HEK293 (cell line): ENCODE measurements at regions not wholly inside any gene's neighbourhood (a gene's known extent, or its start where the extent isn't known, plus 50 kb on each side); places are given as distances from the start of the nearest gene placed in this dataset.

ENCODE experiments used
- CTCF ChIA-PET: fragments of 350-600 bp; formaldehyde crosslinking; extraction: SDS; loops from one replicate; lab custom pipeline; 2021; ENCODE audit warnings: antibody characterized with exemption; lab: Yijun Ruan, JAX
- POLR2A ChIA-PET: fragments of 300-600 bp; formaldehyde crosslinking; extraction: SDS; loops from one replicate; lab custom pipeline; 2020; ENCODE audit warnings: antibody characterized with exemption, inconsistent platforms; lab: Yijun Ruan, JAX
- H3K27ac ChIP-seq: fragments of 200-500 bp; sonication (Bioruptor generic); 2 replicates; pipeline ENCODE4 v1.5.1; 2014; ENCODE audit warnings: low read depth, low read length, control low read depth, inconsistent platforms; ENCODE audit errors: extremely low read depth
- H3K36me3 ChIP-seq, 2 experiments: fragments of 200-500 bp in 1 of 2; sonication (Bioruptor generic) in 1 of 2; 1 replicate in 1 of 2; 2 replicates in 1 of 2; pipeline ENCODE4 v1.5.1; 2014 to 2017; ENCODE audit warnings: inconsistent platforms in 2 of 2, low read length in 2 of 2; ENCODE audit not compliant: control insufficient read depth in 2 of 2, insufficient read depth in 1 of 2
- H3K4me1 ChIP-seq: fragments of 200-500 bp; sonication (Bioruptor generic); 2 replicates; pipeline ENCODE4 v1.5.1; 2014; ENCODE audit warnings: mild to moderate bottlenecking, low read length, inconsistent platforms; ENCODE audit not compliant: control insufficient read depth, insufficient read depth
- H3K4me3 ChIP-seq: 2 replicates; pipeline ENCODE4 v1.5.1; 2011; ENCODE audit warnings: low read depth, mild to moderate bottlenecking, control low read depth, low read length, moderate library complexity
- H3K9me3 ChIP-seq: fragments of 200-500 bp; sonication (Bioruptor generic); 2 replicates; pipeline ENCODE4 v1.5.1; 2014; ENCODE audit warnings: low read depth, low read length, inconsistent platforms; ENCODE audit not compliant: control insufficient read depth, insufficient read depth
- BCL11A ChIP-seq: fragments of 450-650 bp; formaldehyde crosslinking; IDR thresholded peaks from 2 replicates; pipeline ENCODE4 v1.5.1; 2016; ENCODE audit warnings: low read depth, missing biosample characterization, missing genetic modification characterization
- GLI4 ChIP-seq: fragments of 450-650 bp; formaldehyde crosslinking; IDR thresholded peaks from 2 replicates; pipeline ENCODE4 v1.5.1; 2016; ENCODE audit warnings: missing biosample characterization, missing genetic modification characterization
- REPIN1 ChIP-seq: fragments of 450-650 bp; formaldehyde crosslinking; IDR thresholded peaks from 2 replicates; pipeline ENCODE4 v1.5.1; 2017; ENCODE audit warnings: missing biosample characterization, missing genetic modification characterization, low read depth
- SALL2 ChIP-seq: fragments of 450-650 bp; formaldehyde crosslinking; IDR thresholded peaks from 2 replicates; pipeline ENCODE4 v1.5.0; 2017; ENCODE audit warnings: missing biosample characterization, mild to moderate bottlenecking, missing genetic modification characterization, borderline replicate concordance
- TCF7L2 ChIP-seq: IDR thresholded peaks from 2 replicates; pipeline ENCODE4 v1.6.1; 2011; ENCODE audit warnings: low read depth, mild to moderate bottlenecking, inconsistent platforms, low read length, moderate library complexity, borderline replicate concordance
- ZFHX2 ChIP-seq: fragments of 450-650 bp; formaldehyde crosslinking; conservative IDR thresholded peaks from 2 replicates; pipeline ENCODE4 v1.5.1; 2016; ENCODE audit warnings: missing biosample characterization, missing genetic modification characterization
- ZNF174 ChIP-seq: fragments of 450-650 bp; formaldehyde crosslinking; IDR thresholded peaks from 2 replicates; pipeline ENCODE4 v1.5.0; 2017; ENCODE audit warnings: missing biosample characterization, mild to moderate bottlenecking, missing genetic modification characterization
- ZNF175 ChIP-seq: fragments of 450-650 bp; formaldehyde crosslinking; IDR thresholded peaks from 2 replicates; pipeline ENCODE4 v1.5.1; 2016; ENCODE audit warnings: missing biosample characterization, missing genetic modification characterization
- ZNF202 ChIP-seq: fragments of 450-650 bp; formaldehyde crosslinking; IDR thresholded peaks from 2 replicates; pipeline ENCODE4 v1.5.1; 2016; ENCODE audit warnings: missing biosample characterization, missing genetic modification characterization, borderline replicate concordance
- ZNF335 ChIP-seq: fragments of 450-650 bp; formaldehyde crosslinking; conservative IDR thresholded peaks from 2 replicates; pipeline ENCODE4 v1.5.1; 2016; ENCODE audit warnings: missing biosample characterization, missing genetic modification characterization
- ZNF37A ChIP-seq: fragments of 450-650 bp; IDR thresholded peaks from 2 replicates; pipeline ENCODE4 v1.5.1; 2018; ENCODE audit warnings: missing biosample characterization, missing genetic modification characterization
- ZNF48 ChIP-seq: fragments of 450-650 bp; formaldehyde crosslinking; IDR thresholded peaks from 2 replicates; pipeline ENCODE4 v1.5.1; 2016; ENCODE audit warnings: missing biosample characterization, missing genetic modification characterization
- ZNF548 ChIP-seq: fragments of 450-650 bp; formaldehyde crosslinking; IDR thresholded peaks from 2 replicates; pipeline ENCODE4 v1.5.1; 2016; ENCODE audit warnings: missing biosample characterization, missing genetic modification characterization
- ZNF571 ChIP-seq: fragments of 450-650 bp; formaldehyde crosslinking; IDR thresholded peaks from 2 replicates; pipeline ENCODE4 v1.5.0; 2017; ENCODE audit warnings: missing biosample characterization, missing genetic modification characterization
- ZNF707 ChIP-seq: fragments of 450-650 bp; formaldehyde crosslinking; IDR thresholded peaks from 2 replicates; pipeline ENCODE4 v1.5.1; 2016; ENCODE audit warnings: missing biosample characterization, missing genetic modification characterization
- ZNF747 ChIP-seq: fragments of 450-650 bp; formaldehyde crosslinking; IDR thresholded peaks from 2 replicates; pipeline ENCODE4 v1.5.1; 2016; ENCODE audit warnings: missing biosample characterization, missing genetic modification characterization
- ZSCAN16 ChIP-seq: fragments of 450-650 bp; formaldehyde crosslinking; IDR thresholded peaks from 2 replicates; pipeline ENCODE4 v1.5.1; 2016; ENCODE audit warnings: missing biosample characterization, missing genetic modification characterization
- TF ChIP-seq, protein P1 (sequence below): fragments of 450-650 bp; formaldehyde crosslinking; IDR thresholded peaks from 2 replicates; pipeline ENCODE4 v1.5.1; 2016; ENCODE audit warnings: missing biosample characterization, missing genetic modification characterization
- TF ChIP-seq, protein P2 (sequence below): fragments of 450-650 bp; formaldehyde crosslinking; IDR thresholded peaks from 2 replicates; pipeline ENCODE4 v1.5.1; 2016; ENCODE audit warnings: missing biosample characterization, missing genetic modification characterization
- TF ChIP-seq, protein P3 (sequence below): fragments of 450-650 bp; formaldehyde crosslinking; IDR thresholded peaks from 2 replicates; pipeline ENCODE4 v1.5.1; 2016; ENCODE audit warnings: missing biosample characterization, missing genetic modification characterization
- TF ChIP-seq, protein P4 (sequence below): fragments of 450-650 bp; formaldehyde crosslinking; IDR thresholded peaks from 2 replicates; pipeline ENCODE4 v1.5.1; 2016; ENCODE audit warnings: missing biosample characterization, missing genetic modification characterization
- TF ChIP-seq, protein P5 (sequence below): fragments of 450-650 bp; formaldehyde crosslinking; conservative IDR thresholded peaks from 2 replicates; pipeline ENCODE4 v1.5.1; 2016; ENCODE audit warnings: low read depth, missing biosample characterization, missing genetic modification characterization
- TF ChIP-seq, protein P6 (sequence below): fragments of 450-650 bp; formaldehyde crosslinking; IDR thresholded peaks from 2 replicates; pipeline ENCODE4 v1.5.1; 2016; ENCODE audit warnings: missing biosample characterization, missing genetic modification characterization

DNA sequence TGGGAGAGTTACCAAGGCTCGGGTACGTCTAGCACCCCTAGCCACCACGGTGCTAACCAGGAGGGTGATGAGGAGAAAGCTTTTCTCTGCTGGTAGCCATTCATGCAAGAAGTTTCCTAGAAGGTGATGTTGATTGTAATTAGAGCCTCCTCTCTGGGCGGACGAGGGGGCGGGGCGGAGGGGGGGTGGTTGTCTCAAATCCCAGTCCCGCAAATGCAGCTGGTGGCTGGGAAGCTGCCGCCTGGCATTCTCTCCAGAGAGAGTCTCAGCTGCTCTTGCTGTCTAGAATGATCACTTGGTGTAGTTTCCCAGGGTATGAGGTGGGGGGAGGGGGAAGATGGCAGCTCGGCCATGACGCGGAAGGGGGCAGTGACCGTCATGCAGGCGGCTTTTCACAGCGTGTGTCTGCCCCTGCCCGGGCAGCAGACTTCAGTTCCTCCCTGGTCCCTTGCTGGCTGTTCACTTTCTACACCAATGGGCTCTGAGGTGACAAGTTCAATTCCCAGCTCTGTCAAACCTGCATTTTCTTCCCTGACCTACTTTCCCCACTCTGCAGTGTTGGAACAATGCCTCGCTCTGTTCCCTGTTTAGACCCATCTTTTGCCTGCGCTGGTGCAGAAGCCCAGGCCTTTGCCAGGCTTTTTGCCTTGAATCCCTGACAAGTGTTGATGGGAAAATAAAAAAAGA is 61.5 kb upstream of the KLF7 start:
- no peak overlapping the region for H3K4me3 ChIP-seq
- POLR2A ChIA-PET: no interaction called here
- H3K27ac ChIP-seq: no peak overlapping the region
- H3K36me3 ChIP-seq: no peaks in the 10 kb centered on the region
- H3K4me1 ChIP-seq: no peaks in the 10 kb centered on the region
- no peaks in the 10 kb centered on the region for H3K9me3 ChIP-seq
- TF ChIP-seq ZNF174 (tag by site-specific recombination): no peak
- no peak for TF ChIP-seq ZNF707 (tag by site-specific recombination)
- TF ChIP-seq, protein P1, sequence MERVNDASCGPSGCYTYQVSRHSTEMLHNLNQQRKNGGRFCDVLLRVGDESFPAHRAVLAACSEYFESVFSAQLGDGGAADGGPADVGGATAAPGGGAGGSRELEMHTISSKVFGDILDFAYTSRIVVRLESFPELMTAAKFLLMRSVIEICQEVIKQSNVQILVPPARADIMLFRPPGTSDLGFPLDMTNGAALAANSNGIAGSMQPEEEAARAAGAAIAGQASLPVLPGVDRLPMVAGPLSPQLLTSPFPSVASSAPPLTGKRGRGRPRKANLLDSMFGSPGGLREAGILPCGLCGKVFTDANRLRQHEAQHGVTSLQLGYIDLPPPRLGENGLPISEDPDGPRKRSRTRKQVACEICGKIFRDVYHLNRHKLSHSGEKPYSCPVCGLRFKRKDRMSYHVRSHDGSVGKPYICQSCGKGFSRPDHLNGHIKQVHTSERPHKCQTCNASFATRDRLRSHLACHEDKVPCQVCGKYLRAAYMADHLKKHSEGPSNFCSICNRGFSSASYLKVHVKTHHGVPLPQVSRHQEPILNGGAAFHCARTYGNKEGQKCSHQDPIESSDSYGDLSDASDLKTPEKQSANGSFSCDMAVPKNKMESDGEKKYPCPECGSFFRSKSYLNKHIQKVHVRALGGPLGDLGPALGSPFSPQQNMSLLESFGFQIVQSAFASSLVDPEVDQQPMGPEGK: no peak
- TF ChIP-seq ZFHX2 (tag by site-specific recombination): 0 out of 2 replicates have a peak, but pooled peaks have one; percentile 14
- no peak for TF ChIP-seq ZNF548
- 0 out of 2 replicates have a peak, but pooled peaks have one; percentile 26 for TF ChIP-seq ZSCAN16 (tag by site-specific recombination)
- TF ChIP-seq, protein P2, sequence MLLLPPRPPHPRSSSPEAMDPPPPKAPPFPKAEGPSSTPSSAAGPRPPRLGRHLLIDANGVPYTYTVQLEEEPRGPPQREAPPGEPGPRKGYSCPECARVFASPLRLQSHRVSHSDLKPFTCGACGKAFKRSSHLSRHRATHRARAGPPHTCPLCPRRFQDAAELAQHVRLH: no peak
- CTCF ChIA-PET: interaction anchor here (0.6 kb wide), 1 partner anchor 156 kb away, joined by 3 read pairs; no protein-coding TSS in a partner anchor

DNA sequence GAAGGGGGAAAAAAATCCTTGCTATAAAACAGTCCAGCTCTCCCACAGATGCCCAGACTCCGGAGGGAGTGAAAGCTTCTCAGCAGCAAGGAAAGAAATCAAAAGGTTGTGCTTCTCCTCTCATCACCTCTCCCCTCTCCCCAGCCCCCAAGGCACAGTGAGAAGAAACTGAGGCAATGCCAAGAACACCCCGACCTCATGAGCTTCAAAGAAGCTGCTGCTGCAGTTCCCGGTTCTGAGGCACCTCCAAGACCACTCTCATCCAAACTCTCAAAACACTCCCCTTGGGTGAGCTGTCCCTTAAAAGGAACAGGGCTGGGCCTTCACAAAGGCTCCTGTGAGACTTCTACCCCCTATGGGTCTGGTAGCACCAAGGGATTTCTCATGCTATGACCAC is 62.0 kb upstream of the KLF7 start:
- CTCF ChIA-PET: no interaction called here

More for the DNA sequence above, 62.0 kb upstream of the KLF7 start:
- no peaks in the 10 kb centered on the region for H3K9me3 ChIP-seq
- POLR2A ChIA-PET: no interaction called here
- H3K27ac ChIP-seq: no peak overlapping the region
- no peaks in the 10 kb centered on the region for H3K36me3 ChIP-seq
- no peaks in the 10 kb centered on the region for H3K4me1 ChIP-seq
- H3K4me3 ChIP-seq: no peak overlapping the region
- TF ChIP-seq ZNF175 (tag by site-specific recombination) (no peak), BCL11A (tag by site-specific recombination) (no peak), REPIN1 (no peak), ZNF747 (no peak), ZNF571 (tag by site-specific recombination) (no peak), ZNF48 (no peak), TCF7L2 (no peak), ZNF707 (tag by site-specific recombination) (no peak), GLI4 (no peak), ZNF335 (tag by site-specific recombination) (no peak), ZNF37A (tag by site-specific recombination) (no peak), ZNF202 (no peak), SALL2 (tag by site-specific recombination) (no peak)
- TF ChIP-seq, protein P3, sequence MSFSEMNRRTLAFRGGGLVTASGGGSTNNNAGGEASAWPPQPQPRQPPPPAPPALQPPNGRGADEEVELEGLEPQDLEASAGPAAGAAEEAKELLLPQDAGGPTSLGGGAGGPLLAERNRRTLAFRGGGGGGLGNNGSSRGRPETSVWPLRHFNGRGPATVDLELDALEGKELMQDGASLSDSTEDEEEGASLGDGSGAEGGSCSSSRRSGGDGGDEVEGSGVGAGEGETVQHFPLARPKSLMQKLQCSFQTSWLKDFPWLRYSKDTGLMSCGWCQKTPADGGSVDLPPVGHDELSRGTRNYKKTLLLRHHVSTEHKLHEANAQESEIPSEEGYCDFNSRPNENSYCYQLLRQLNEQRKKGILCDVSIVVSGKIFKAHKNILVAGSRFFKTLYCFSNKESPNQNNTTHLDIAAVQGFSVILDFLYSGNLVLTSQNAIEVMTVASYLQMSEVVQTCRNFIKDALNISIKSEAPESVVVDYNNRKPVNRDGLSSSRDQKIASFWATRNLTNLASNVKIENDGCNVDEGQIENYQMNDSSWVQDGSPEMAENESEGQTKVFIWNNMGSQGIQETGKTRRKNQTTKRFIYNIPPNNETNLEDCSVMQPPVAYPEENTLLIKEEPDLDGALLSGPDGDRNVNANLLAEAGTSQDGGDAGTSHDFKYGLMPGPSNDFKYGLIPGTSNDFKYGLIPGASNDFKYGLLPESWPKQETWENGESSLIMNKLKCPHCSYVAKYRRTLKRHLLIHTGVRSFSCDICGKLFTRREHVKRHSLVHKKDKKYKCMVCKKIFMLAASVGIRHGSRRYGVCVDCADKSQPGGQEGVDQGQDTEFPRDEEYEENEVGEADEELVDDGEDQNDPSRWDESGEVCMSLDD (tag by site-specific recombination): no peak
- TF ChIP-seq, protein P4, sequence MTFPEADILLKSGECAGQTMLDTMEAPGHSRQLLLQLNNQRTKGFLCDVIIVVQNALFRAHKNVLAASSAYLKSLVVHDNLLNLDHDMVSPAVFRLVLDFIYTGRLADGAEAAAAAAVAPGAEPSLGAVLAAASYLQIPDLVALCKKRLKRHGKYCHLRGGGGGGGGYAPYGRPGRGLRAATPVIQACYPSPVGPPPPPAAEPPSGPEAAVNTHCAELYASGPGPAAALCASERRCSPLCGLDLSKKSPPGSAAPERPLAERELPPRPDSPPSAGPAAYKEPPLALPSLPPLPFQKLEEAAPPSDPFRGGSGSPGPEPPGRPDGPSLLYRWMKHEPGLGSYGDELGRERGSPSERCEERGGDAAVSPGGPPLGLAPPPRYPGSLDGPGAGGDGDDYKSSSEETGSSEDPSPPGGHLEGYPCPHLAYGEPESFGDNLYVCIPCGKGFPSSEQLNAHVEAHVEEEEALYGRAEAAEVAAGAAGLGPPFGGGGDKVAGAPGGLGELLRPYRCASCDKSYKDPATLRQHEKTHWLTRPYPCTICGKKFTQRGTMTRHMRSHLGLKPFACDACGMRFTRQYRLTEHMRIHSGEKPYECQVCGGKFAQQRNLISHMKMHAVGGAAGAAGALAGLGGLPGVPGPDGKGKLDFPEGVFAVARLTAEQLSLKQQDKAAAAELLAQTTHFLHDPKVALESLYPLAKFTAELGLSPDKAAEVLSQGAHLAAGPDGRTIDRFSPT (tag by site-specific recombination): no peak
- TF ChIP-seq, protein P5, sequence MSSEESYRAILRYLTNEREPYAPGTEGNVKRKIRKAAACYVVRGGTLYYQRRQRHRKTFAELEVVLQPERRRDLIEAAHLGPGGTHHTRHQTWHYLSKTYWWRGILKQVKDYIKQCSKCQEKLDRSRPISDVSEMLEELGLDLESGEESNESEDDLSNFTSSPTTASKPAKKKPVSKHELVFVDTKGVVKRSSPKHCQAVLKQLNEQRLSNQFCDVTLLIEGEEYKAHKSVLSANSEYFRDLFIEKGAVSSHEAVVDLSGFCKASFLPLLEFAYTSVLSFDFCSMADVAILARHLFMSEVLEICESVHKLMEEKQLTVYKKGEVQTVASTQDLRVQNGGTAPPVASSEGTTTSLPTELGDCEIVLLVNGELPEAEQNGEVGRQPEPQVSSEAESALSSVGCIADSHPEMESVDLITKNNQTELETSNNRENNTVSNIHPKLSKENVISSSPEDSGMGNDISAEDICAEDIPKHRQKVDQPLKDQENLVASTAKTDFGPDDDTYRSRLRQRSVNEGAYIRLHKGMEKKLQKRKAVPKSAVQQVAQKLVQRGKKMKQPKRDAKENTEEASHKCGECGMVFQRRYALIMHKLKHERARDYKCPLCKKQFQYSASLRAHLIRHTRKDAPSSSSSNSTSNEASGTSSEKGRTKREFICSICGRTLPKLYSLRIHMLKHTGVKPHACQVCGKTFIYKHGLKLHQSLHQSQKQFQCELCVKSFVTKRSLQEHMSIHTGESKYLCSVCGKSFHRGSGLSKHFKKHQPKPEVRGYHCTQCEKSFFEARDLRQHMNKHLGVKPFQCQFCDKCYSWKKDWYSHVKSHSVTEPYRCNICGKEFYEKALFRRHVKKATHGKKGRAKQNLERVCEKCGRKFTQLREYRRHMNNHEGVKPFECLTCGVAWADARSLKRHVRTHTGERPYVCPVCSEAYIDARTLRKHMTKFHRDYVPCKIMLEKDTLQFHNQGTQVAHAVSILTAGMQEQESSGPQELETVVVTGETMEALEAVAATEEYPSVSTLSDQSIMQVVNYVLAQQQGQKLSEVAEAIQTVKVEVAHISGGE: no peak
- TF ChIP-seq, protein P6, sequence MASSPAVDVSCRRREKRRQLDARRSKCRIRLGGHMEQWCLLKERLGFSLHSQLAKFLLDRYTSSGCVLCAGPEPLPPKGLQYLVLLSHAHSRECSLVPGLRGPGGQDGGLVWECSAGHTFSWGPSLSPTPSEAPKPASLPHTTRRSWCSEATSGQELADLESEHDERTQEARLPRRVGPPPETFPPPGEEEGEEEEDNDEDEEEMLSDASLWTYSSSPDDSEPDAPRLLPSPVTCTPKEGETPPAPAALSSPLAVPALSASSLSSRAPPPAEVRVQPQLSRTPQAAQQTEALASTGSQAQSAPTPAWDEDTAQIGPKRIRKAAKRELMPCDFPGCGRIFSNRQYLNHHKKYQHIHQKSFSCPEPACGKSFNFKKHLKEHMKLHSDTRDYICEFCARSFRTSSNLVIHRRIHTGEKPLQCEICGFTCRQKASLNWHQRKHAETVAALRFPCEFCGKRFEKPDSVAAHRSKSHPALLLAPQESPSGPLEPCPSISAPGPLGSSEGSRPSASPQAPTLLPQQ: no peak
